NCI-H146 (cell line): ENCODE measurements at regions not wholly inside any gene's neighbourhood (a gene's known extent, or its start where the extent isn't known, plus 50 kb on each side); places are given as distances from the start of the nearest gene placed in this dataset.
"Not testable (repeated sequence)": the region's sequence is repeated elsewhere in the genome, so short reads cannot be mapped to it uniquely, and the experiment has no call there.

ENCODE experiments used
- DNase-seq: peaks from one replicate; lab custom pipeline; 2025; lab: John Stamatoyannopoulos, UW

- no peak for DNase-seq
These were observed 283.7 kb downstream of the BTBD3 start for GRCh38 chr20:12201289-12201991.

- no peak for DNase-seq
These were observed 285.7 kb downstream of the BTBD3 start for GRCh38 chr20:12203399-12203798.

- DNase-seq, result no peak
These were observed 286.3 kb downstream of the BTBD3 start for GRCh38 chr20:12203981-12204380.

- DNase-seq, result peak; percentile 16
These were observed 290.2 kb downstream of the BTBD3 start for GRCh38 chr20:12207875-12208274.

GRCh38 chr20:12210591-12210990 lies 292.9 kb downstream of the BTBD3 start:
- DNase-seq, result no peak

GRCh38 chr20:12211361-12211760 lies 293.7 kb downstream of the BTBD3 start:
- DNase-seq, result no peak

- no peak for DNase-seq
These were observed 299.7 kb downstream of the BTBD3 start for GRCh38 chr20:12217382-12217781.

- DNase-seq, result no peak
These were observed 302.1 kb downstream of the BTBD3 start for GRCh38 chr20:12219798-12220197.

- no peak for DNase-seq
These were observed 305.4 kb downstream of the BTBD3 start for GRCh38 chr20:12223057-12223456.

- DNase-seq, result no peak
These were observed 308.2 kb downstream of the BTBD3 start for GRCh38 chr20:12225898-12226297.

GRCh38 chr20:12229891-12230290 lies 312.2 kb downstream of the BTBD3 start:
- no peak for DNase-seq

- DNase-seq, result no peak
These were observed 320.1 kb downstream of the BTBD3 start for GRCh38 chr20:12237772-12238171.

- no peak for DNase-seq
These were observed 323.4 kb downstream of the BTBD3 start for GRCh38 chr20:12241065-12241464.

GRCh38 chr20:12243327-12243726 lies 325.6 kb downstream of the BTBD3 start:
- no peak for DNase-seq

GRCh38 chr20:12248481-12248880 lies 330.8 kb downstream of the BTBD3 start:
- no peak for DNase-seq

- not testable (repeated sequence) for DNase-seq
These were observed 333.0 kb downstream of the BTBD3 start for GRCh38 chr20:12250661-12251060.

- DNase-seq, result no peak
These were observed 335.1 kb downstream of the BTBD3 start for GRCh38 chr20:12252793-12253192.

GRCh38 chr20:12255461-12255970 lies 337.8 kb downstream of the BTBD3 start:
- no peak for DNase-seq

GRCh38 chr20:12256806-12257205 lies 339.1 kb downstream of the BTBD3 start:
- DNase-seq, result no peak

GRCh38 chr20:12262747-12263146 lies 345.1 kb downstream of the BTBD3 start:
- no peak for DNase-seq

- DNase-seq, result no peak
These were observed 347.0 kb downstream of the BTBD3 start for GRCh38 chr20:12264711-12265110.

- DNase-seq, result no peak
These were observed 348.0 kb downstream of the BTBD3 start for GRCh38 chr20:12265662-12266061.

GRCh38 chr20:12269579-12269978 lies 351.9 kb downstream of the BTBD3 start:
- DNase-seq, result no peak

- no peak for DNase-seq
These were observed 353.2 kb downstream of the BTBD3 start for GRCh38 chr20:12270863-12271262.
